MM.1S (cell line): ENCODE measurements at regions not wholly inside any gene's neighbourhood (a gene's known extent, or its start where the extent isn't known, plus 50 kb on each side); places are given as distances from the start of the nearest gene placed in this dataset.

ENCODE experiments used
- CTCF ChIP-seq: fragments of 300-600 bp; sonication (generic); IDR thresholded peaks from 2 replicates; pipeline ENCODE4 v1.5.1; 2016; ENCODE audit warnings: antibody characterized with exemption, low read length, mixed read lengths
- EZH2 ChIP-seq: fragments of 300-600 bp; sonication (generic); optimal IDR thresholded peaks from 2 replicates; pipeline ENCODE3; 2017; ENCODE audit warnings: low read depth, mild to moderate bottlenecking, antibody characterized with exemption, low read length, mixed read lengths

DNA sequence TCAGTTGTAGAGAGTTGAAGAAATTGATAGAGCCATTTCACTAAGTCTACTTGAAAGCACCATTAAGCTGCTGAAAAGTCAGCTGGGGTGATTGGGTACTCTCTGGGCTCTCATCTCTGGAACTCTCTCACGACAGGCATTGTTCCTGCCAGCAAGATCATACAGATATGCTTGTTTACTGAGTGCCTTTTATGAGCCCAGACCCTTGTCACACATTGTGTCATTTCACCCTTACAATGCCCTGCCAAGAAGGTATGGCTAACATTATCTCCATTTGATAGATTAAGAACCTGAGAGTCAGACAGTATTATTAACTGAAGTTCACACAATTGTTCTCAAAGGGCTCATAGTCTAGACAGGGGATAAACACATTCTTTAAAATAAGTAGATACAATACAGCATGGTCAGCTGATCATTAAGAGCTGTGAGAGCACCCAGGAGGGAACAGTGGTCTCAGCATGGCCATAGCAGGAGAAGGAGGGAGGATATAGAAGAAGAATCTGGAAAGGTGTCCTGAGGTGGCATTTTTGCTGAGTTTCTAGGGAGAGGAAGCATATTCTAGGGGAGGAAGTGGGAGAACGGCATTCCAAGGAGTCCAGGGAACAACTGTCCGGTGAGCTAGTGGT lies 580.5 kb downstream of the INSC start:
- no peak for TF ChIP-seq EZH2
- TF ChIP-seq CTCF: no peak
